Esophagus (tissue), 2 donors: ENCODE measurements at regions not wholly inside any gene's neighbourhood (a gene's known extent, or its start where the extent isn't known, plus 50 kb on each side); places are given as distances from the start of the nearest gene placed in this dataset.

ENCODE experiments used
- H3K27ac ChIP-seq, 2 donors: one replicate each; pipeline ENCODE4 v1.5.1; 2013; ENCODE audit warnings: low read depth in 2 of 2, mild to moderate bottlenecking in 2 of 2, inconsistent platforms in 1 of 2, low read length in 1 of 2, moderate library complexity in 1 of 2
- H3K27me3 ChIP-seq, 2 donors: one replicate each; pipeline ENCODE4 v1.6.1; 2013; ENCODE audit warnings: low read length in 2 of 2, control low read depth in 1 of 2, mild to moderate bottlenecking in 1 of 2; ENCODE audit not compliant: insufficient read depth in 2 of 2, control insufficient read depth in 1 of 2
- H3K36me3 ChIP-seq, 2 donors: one replicate each; pipeline ENCODE4 v1.6.1; 2013; ENCODE audit warnings: low read length in 1 of 2; ENCODE audit not compliant: control insufficient read depth in 2 of 2, insufficient read depth in 2 of 2
- H3K4me1 ChIP-seq, 2 donors: one replicate each; pipeline ENCODE4 v1.6.1; 2013; ENCODE audit warnings: low read length in 1 of 2; ENCODE audit not compliant: control insufficient read depth in 2 of 2, insufficient read depth in 2 of 2
- H3K4me3 ChIP-seq, 2 donors: one replicate each; pipeline ENCODE4 v1.5.1; 2013; ENCODE audit warnings: low read length in 2 of 2, mild to moderate bottlenecking in 2 of 2, low read depth in 1 of 2, moderate library complexity in 1 of 2
- H3K9me3 ChIP-seq, 2 donors: one replicate each; pipeline ENCODE4 v1.6.1; 2013; ENCODE audit warnings: mild to moderate bottlenecking in 2 of 2, low read depth in 1 of 2, low read length in 1 of 2, moderate library complexity in 1 of 2; ENCODE audit not compliant: control insufficient read depth in 2 of 2, insufficient read depth in 1 of 2
- WGBS, 2 donors: extraction: QIAGEN DNeasy Blood & Tissue Kit; methylation state at CpG; one replicate each; pipeline ENCODE4 v1.1.7; 2013; 5-methylcytosine and 5-hydroxymethylcytosine counted together
- donor health status: healthy with polysubstance abuse.
- donor health status: Bipolar disorder and iron deficiency.

DNA sequence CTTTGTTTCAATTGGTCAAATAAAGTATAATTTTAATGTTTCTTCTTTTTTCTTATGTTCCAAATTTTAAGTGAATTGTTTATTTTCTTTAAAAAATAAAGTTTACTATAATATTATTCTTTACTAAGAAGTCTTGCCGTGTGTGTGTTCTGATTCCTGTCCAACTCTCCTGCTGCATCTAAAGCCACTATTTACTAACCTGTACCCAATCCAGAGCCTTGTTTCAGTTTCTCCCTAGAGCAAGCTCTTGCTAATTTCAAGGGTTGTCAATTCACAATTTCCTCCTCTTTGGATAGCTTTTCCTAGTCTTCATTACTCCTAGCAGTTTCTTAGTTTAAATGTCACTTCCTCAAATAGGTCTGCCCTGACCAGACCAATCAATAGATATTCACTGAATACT lies 314.9 kb upstream of the SEMA3A start:
- no peaks in the 10 kb centered on the region for H3K27me3 ChIP-seq
- H3K4me3 ChIP-seq = no peak overlapping the region
- H3K4me1 ChIP-seq = peaks cover 0 to 3% of the 10 kb centered on the region in 2 donors
- no peaks in the 10 kb centered on the region for H3K9me3 ChIP-seq
- no peaks in the 10 kb centered on the region for H3K36me3 ChIP-seq
- 38 to 46% methylated on average over 1 of the region's 1 CpG for WGBS, 2 donors
- H3K27ac ChIP-seq = no peak overlapping the region

DNA sequence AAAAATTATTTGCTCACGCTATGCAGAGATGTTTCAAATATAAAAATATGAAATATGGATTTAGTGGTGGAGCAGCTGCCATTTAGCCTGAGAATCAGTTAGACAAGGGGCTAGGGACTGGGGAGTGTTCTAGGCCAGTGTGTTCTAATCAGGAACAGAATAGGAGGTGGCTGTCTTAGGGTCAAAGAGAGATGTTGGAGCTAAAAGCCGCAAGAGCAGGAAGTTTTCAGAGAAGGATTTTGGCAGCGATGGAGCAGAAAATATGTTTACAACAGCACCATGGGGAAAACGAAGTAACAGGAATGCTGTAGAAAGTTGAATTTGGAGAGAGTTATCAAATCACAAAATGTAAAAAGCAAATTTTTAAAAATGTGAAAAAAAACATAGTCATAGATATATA lies 314.0 kb upstream of the SEMA3A start:
- WGBS, 2 donors = 71 to 79% methylated on average over 4 of the region's 4 CpGs
- Histone ChIP-seq H3K9me3 (no peaks in the 10 kb centered on the region), H3K27ac (no peak overlapping the region), H3K4me1 (peaks cover 0 to 3% of the 10 kb centered on the region in 2 donors), H3K4me3 (no peak overlapping the region), H3K36me3 (no peaks in the 10 kb centered on the region), H3K27me3 (no peaks in the 10 kb centered on the region)

DNA sequence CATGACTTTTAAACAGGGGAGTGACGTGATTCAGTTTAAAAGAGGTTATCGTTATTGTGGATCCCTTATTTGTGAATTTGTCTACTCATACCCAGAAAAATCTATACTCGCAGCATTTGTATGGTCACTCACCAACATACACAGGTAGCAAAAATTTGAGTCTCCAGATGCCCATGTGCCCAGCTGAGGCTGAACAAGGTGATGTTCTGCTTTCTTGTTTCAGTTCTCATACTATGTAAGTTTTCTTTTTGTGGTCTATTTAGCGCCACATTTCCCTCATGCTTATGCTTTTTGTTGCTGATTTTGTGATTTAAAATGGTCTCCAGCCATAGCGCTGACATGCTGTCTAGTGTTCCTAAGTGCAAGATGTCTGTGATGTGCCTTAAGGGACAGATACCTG lies 312.9 kb upstream of the SEMA3A start:
- H3K27me3 ChIP-seq = no peaks in the 10 kb centered on the region
- H3K4me1 ChIP-seq = peaks cover 0 to 3% of the 10 kb centered on the region in 2 donors
- 95 to 97% methylated on average over 5 of the region's 5 CpGs for WGBS, 2 donors
- no peaks in the 10 kb centered on the region for H3K9me3 ChIP-seq
- H3K36me3 ChIP-seq = no peaks in the 10 kb centered on the region
- H3K4me3 ChIP-seq = no peak overlapping the region
- no peak overlapping the region for H3K27ac ChIP-seq

DNA sequence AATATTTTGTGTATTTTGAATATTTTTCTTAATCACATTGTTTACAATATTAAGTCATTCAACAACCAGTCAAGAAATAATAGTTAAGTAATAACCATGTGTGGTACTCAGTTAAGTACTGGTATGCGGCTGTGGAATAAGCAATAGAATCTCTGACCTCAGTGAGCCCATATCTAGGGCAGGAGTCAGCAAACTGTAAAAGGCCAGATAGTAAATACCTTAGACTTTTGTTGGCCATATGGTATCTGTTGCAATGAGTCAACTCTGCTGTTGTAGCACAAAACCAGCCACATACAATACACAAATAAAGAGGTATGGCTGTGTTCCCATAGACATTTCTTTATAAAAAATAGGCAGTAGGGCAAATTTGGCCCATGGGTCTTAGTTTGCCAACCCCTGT lies 311.6 kb upstream of the SEMA3A start:
- Histone ChIP-seq H3K27ac (no peak overlapping the region), H3K4me1 (peaks cover 0 to 3% of the 10 kb centered on the region in 2 donors), H3K27me3 (no peaks in the 10 kb centered on the region), H3K4me3 (no peak overlapping the region), H3K9me3 (no peaks in the 10 kb centered on the region), H3K36me3 (no peaks in the 10 kb centered on the region)
- 86 to 87% methylated on average over 1 of the region's 1 CpG for WGBS, 2 donors

DNA sequence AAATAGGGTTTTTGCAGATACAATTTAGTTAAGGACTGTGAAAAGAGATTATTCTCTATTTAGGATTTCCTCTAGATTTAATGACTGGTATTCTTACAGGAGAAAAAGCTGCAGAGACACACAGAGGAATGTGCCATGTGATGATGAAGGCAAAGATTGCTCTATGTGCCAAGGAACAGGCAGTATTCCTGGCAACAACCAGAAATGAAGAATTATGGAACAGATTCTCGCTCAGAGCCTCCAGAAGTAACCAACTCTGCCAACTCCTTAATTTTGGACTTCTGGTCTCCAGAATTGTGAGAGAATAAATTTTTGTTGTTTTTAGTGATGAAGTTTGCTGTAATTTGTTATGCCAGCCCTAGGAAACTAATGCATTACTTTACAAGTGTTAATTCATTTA lies 307.6 kb upstream of the SEMA3A start:
- no peaks in the 10 kb centered on the region for H3K9me3 ChIP-seq
- H3K4me3 ChIP-seq = no peak overlapping the region
- H3K27ac ChIP-seq = no peak overlapping the region
- no peaks in the 10 kb centered on the region for H3K36me3 ChIP-seq
- WGBS, 2 donors = 56 to 79% methylated on average over 1 of the region's 1 CpG
- H3K27me3 ChIP-seq = no peaks in the 10 kb centered on the region
- no peaks in the 10 kb centered on the region for H3K4me1 ChIP-seq

DNA sequence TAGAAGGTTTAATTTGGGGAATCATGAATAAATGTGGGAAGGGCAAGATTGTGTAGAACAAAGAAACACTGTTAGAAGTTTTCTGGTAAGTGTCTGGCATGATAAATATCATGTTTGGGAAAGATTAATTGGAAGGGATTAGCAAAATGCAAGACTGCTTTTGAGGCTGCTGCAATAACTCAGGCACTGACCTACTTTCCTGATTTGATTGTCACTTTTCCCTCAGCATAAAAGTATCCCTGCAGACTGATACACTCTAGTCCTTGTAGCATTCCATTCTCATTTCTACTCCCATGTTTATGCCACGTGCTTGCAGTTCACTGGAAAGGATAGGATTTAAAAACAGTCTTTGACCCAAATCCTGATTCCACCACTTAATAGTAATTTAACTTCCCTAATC lies 303.3 kb upstream of the SEMA3A start:
- H3K27me3 ChIP-seq = no peaks in the 10 kb centered on the region
- WGBS, 2 donors = 19 to 20% methylated on average over 1 of the region's 1 CpG
- no peaks in the 10 kb centered on the region for H3K4me1 ChIP-seq
- no peak overlapping the region for H3K27ac ChIP-seq
- H3K36me3 ChIP-seq = no peaks in the 10 kb centered on the region
- H3K4me3 ChIP-seq = no peak overlapping the region
- H3K9me3 ChIP-seq = no peaks in the 10 kb centered on the region

DNA sequence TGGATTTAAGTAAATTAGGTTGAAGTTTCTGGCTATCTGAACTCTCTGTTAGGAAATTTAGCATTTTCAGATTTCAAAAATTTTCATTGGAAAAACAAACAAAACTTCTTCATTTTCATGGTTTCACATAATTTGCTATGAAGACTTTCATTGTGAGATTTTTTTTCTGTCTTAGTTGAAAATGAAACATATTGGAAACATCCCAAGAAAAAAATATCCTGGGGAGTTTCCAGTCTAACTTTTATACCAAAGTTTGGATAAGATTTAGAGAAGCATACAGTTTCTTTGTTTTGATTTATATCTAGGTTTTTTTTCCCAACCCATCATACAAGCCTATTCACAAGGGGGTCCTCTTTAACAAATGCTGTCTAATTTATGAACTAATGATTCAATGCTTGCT lies 300.5 kb upstream of the SEMA3A start:
- Histone ChIP-seq H3K4me3 (no peak overlapping the region), H3K4me1 (no peaks in the 10 kb centered on the region), H3K27ac (no peak overlapping the region), H3K9me3 (no peaks in the 10 kb centered on the region), H3K27me3 (no peaks in the 10 kb centered on the region), H3K36me3 (no peaks in the 10 kb centered on the region)

DNA sequence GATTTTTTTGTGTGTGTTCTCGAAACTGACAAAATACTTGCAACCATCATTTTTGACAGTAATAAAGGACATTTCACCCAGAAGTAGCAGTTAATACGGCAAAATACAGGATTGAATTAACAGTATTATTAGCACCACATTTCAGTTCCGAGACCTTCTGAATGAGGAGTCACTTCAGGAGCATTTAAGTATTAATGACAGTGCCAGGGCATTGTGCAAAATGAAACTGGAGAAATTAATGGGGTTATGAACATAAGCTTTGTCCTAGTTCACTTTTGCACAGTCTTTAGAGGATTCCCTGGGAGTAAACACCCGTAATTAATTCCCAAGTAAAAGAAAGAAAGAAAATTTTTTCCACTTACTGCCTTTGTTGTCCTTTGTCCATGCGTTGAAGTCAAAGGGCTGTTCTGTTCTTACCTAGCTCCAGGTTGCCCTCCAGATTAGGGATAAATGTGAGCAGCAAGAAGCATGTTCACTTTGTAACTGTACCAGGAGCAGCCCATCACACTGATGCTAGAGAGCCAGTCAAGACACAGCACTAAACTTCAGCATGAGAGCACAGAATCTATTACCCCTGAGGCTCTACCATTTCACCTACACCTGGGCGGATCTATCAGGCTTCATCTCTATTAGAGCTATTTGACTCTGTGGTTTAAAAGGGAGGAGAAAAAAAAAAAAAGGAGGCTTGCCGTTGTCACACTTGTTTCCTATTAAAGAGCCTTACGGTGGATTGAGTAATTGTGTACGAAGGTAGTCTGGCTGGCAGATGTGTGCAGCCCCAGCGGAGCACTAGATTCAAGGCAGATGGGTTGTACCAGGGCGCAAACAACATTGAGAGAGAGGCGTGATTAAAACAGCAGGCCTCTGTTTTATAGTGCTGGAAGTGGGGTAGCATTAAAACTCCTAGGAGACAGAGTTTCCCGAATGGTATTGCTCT lies 297.8 kb upstream of the SEMA3A start:
- Histone ChIP-seq H3K36me3 (no peaks in the 10 kb centered on the region), H3K27ac (no peak overlapping the region), H3K9me3 (no peaks in the 10 kb centered on the region), H3K4me1 (no peaks in the 10 kb centered on the region), H3K27me3 (no peaks in the 10 kb centered on the region), H3K4me3 (no peak overlapping the region)
- WGBS, 2 donors = 84 to 88% methylated on average over 13 of the region's 13 CpGs

DNA sequence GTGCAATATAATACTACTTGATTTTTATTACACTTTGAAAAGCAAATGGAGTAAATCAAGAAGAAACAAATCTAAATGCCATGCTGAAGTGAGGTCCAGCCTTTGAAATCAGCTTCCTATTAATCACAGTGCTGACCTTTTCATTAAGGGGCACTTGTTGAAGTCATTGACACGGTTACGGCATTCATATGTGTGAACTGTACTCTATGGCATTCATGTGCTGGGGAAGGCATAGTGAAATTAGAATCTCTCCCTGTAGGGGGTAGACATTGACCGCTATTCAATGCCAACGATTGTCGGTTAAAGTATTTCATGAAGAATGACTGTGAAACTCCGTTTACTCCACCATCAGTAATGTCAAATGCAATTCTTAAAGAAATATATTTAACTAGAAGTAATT lies 296.1 kb upstream of the SEMA3A start:
- H3K9me3 ChIP-seq = no peaks in the 10 kb centered on the region
- no peaks in the 10 kb centered on the region for H3K27me3 ChIP-seq
- no peak overlapping the region for H3K4me3 ChIP-seq
- no peaks in the 10 kb centered on the region for H3K4me1 ChIP-seq
- H3K27ac ChIP-seq = no peak overlapping the region
- H3K36me3 ChIP-seq = no peaks in the 10 kb centered on the region
- WGBS, 2 donors = 81 to 84% methylated on average over 6 of the region's 6 CpGs

DNA sequence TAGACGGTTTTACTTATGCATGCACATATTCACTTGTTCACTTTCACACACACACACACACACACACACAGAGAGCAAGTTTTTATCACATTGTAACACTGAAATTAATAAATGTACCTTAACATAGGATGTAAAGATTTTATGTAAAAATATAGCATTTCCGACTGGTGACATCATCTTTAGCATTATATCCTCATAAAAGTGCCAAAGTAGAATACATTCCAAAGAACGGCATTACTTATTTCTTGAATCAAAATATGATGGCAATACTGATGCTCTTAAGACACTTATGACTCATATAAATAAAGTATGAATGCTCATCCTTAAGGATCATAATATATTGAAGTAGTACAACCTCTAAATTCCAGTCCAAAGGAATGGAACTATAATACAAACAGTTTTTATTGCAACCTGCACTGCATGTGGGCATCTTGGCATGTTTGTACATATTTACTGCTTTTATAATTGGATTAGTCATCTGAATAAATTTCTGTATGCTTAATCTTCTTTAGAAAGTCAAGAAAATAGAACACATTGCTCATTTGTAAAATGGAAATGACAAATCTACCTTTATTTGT lies 290.0 kb upstream of the SEMA3A start:
- Histone ChIP-seq H3K27me3 (no peaks in the 10 kb centered on the region), H3K4me3 (no peak overlapping the region), H3K27ac (no peak overlapping the region), H3K4me1 (no peaks in the 10 kb centered on the region), H3K36me3 (no peaks in the 10 kb centered on the region), H3K9me3 (no peaks in the 10 kb centered on the region)
- WGBS, 2 donors = 84 to 85% methylated on average over 3 of the region's 3 CpGs
